22Rv1 (cell line): ENCODE measurements at regions not wholly inside any gene's neighbourhood (a gene's known extent, or its start where the extent isn't known, plus 50 kb on each side); places are given as distances from the start of the nearest gene placed in this dataset.

ENCODE experiments used
- CTCF ChIP-seq: fragments of 450-650 bp; IDR thresholded peaks from 2 replicates; pipeline ENCODE4 v1.5.1; 2017; ENCODE audit warnings: mild to moderate bottlenecking
- ZFX ChIP-seq: fragments of 450-650 bp; IDR thresholded peaks from 2 replicates; pipeline ENCODE4 v1.6.1; 2017; ENCODE audit warnings: antibody characterized with exemption, borderline replicate concordance

GRCh38 chr15:70533931-70534742 is 229.2 kb downstream of the UACA start:
- TF ChIP-seq CTCF (no peak), ZFX (no peak)
